ENCODE measurements at regions not wholly inside any gene's neighbourhood (a gene's known extent, or its start where the extent isn't known, plus 50 kb on each side); places are given as distances from the start of the nearest gene placed in this dataset.
"Not testable (repeated sequence)": the region's sequence is repeated elsewhere in the genome, so short reads cannot be mapped to it uniquely, and the experiment has no call there.

DNA sequence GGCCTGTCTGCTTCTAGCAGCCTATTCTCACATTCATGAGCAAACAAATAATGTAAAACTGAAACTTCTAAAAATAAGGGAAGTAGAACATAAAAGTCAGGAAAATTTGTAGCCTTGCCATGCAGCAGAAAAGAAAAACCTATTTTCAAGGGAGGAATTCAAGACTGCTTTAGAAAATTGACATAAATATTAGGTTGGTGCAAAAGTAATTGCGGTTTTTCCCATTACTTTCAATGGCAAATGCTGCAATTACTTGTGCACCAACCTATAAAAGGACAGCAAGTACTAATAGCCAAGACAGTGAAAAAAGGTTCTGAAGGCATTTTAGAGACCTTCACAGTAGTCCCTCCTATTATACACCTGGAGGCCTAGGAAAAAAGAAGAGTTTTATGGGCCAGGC, 457.8 kb downstream of the KLHL4 start:
- no peaks in the 10 kb centered on the region for H4K20me1 ChIP-seq (ENCODE audit: insufficient read depth)
- H3K27ac ChIP-seq (ENCODE audit: low read depth in 2 of 2, low read length in 1 of 2), result no peak overlapping the region
- TF ChIP-seq, protein P1, sequence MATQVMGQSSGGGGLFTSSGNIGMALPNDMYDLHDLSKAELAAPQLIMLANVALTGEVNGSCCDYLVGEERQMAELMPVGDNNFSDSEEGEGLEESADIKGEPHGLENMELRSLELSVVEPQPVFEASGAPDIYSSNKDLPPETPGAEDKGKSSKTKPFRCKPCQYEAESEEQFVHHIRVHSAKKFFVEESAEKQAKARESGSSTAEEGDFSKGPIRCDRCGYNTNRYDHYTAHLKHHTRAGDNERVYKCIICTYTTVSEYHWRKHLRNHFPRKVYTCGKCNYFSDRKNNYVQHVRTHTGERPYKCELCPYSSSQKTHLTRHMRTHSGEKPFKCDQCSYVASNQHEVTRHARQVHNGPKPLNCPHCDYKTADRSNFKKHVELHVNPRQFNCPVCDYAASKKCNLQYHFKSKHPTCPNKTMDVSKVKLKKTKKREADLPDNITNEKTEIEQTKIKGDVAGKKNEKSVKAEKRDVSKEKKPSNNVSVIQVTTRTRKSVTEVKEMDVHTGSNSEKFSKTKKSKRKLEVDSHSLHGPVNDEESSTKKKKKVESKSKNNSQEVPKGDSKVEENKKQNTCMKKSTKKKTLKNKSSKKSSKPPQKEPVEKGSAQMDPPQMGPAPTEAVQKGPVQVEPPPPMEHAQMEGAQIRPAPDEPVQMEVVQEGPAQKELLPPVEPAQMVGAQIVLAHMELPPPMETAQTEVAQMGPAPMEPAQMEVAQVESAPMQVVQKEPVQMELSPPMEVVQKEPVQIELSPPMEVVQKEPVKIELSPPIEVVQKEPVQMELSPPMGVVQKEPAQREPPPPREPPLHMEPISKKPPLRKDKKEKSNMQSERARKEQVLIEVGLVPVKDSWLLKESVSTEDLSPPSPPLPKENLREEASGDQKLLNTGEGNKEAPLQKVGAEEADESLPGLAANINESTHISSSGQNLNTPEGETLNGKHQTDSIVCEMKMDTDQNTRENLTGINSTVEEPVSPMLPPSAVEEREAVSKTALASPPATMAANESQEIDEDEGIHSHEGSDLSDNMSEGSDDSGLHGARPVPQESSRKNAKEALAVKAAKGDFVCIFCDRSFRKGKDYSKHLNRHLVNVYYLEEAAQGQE (IDR thresholded peaks at IDR 0.05; ENCODE audit: low read depth, low read length), result no peak
- TF ChIP-seq FOXM1 (IDR thresholded peaks at IDR 0.05; ENCODE audit: low read depth) (no peak), RCOR1 (IDR thresholded peaks at IDR 0.05; ENCODE audit: low read length) (no peak), GATA2 (CRISPR knock-in tag; IDR thresholded peaks at IDR 0.05) (no peak), GABPA (IDR thresholded peaks at IDR 0.05; ENCODE audit: low read depth) (no peak), POLR2AphosphoS5 (IDR thresholded peaks at IDR 0.05; ENCODE audit: low read depth, low read length) (no peak), EP300 (IDR thresholded peaks at IDR 0.05; ENCODE audit: borderline replicate concordance in 1 of 2, low read depth in 1 of 2, low read length in 1 of 2) (no peak), RFX5 (IDR thresholded peaks at IDR 0.05; ENCODE audit: low read length) (no peak), MEF2A (IDR thresholded peaks at IDR 0.05; ENCODE audit: borderline replicate concordance, low read depth) (no peak), RXRA (IDR thresholded peaks at IDR 0.05; ENCODE audit: borderline replicate concordance, low read depth) (no peak), NRF1 (IDR thresholded peaks at IDR 0.05; ENCODE audit: low read depth, low read length) (no peak), SMC3 (IDR thresholded peaks at IDR 0.05; ENCODE audit: low read depth, low read length) (no peak), FOXJ3 (CRISPR knock-in tag; IDR thresholded peaks at IDR 0.05) (no peak)
- TF ChIP-seq, protein P2, sequence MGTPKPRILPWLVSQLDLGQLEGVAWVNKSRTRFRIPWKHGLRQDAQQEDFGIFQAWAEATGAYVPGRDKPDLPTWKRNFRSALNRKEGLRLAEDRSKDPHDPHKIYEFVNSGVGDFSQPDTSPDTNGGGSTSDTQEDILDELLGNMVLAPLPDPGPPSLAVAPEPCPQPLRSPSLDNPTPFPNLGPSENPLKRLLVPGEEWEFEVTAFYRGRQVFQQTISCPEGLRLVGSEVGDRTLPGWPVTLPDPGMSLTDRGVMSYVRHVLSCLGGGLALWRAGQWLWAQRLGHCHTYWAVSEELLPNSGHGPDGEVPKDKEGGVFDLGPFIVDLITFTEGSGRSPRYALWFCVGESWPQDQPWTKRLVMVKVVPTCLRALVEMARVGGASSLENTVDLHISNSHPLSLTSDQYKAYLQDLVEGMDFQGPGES (IDR thresholded peaks at IDR 0.05; ENCODE audit: low read depth, low read length), result no peak
- TF ChIP-seq, protein P3, sequence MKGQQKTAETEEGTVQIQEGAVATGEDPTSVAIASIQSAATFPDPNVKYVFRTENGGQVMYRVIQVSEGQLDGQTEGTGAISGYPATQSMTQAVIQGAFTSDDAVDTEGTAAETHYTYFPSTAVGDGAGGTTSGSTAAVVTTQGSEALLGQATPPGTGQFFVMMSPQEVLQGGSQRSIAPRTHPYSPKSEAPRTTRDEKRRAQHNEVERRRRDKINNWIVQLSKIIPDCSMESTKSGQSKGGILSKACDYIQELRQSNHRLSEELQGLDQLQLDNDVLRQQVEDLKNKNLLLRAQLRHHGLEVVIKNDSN (IDR thresholded peaks at IDR 0.05; ENCODE audit: borderline replicate concordance, low read depth), result no peak
- TF ChIP-seq, protein P4, sequence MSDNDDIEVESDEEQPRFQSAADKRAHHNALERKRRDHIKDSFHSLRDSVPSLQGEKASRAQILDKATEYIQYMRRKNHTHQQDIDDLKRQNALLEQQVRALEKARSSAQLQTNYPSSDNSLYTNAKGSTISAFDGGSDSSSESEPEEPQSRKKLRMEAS (IDR thresholded peaks at IDR 0.05; ENCODE audit: low read depth), result no peak
- TF ChIP-seq, protein P5, sequence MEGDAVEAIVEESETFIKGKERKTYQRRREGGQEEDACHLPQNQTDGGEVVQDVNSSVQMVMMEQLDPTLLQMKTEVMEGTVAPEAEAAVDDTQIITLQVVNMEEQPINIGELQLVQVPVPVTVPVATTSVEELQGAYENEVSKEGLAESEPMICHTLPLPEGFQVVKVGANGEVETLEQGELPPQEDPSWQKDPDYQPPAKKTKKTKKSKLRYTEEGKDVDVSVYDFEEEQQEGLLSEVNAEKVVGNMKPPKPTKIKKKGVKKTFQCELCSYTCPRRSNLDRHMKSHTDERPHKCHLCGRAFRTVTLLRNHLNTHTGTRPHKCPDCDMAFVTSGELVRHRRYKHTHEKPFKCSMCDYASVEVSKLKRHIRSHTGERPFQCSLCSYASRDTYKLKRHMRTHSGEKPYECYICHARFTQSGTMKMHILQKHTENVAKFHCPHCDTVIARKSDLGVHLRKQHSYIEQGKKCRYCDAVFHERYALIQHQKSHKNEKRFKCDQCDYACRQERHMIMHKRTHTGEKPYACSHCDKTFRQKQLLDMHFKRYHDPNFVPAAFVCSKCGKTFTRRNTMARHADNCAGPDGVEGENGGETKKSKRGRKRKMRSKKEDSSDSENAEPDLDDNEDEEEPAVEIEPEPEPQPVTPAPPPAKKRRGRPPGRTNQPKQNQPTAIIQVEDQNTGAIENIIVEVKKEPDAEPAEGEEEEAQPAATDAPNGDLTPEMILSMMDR (IDR thresholded peaks at IDR 0.05), result no peak
- TF ChIP-seq, protein P6, sequence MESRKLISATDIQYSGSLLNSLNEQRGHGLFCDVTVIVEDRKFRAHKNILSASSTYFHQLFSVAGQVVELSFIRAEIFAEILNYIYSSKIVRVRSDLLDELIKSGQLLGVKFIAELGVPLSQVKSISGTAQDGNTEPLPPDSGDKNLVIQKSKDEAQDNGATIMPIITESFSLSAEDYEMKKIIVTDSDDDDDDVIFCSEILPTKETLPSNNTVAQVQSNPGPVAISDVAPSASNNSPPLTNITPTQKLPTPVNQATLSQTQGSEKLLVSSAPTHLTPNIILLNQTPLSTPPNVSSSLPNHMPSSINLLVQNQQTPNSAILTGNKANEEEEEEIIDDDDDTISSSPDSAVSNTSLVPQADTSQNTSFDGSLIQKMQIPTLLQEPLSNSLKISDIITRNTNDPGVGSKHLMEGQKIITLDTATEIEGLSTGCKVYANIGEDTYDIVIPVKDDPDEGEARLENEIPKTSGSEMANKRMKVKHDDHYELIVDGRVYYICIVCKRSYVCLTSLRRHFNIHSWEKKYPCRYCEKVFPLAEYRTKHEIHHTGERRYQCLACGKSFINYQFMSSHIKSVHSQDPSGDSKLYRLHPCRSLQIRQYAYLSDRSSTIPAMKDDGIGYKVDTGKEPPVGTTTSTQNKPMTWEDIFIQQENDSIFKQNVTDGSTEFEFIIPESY (IDR thresholded peaks at IDR 0.05; ENCODE audit: borderline replicate concordance, low read depth), result no peak
- H3F3A ChIP-seq (replicated peaks; ENCODE audit: insufficient read depth), result no peaks in the 10 kb centered on the region
- H3K79me2 ChIP-seq (ENCODE audit: insufficient read depth), result no peaks in the 10 kb centered on the region
- DNase-seq, result no peak
- CTCF ChIA-PET, result no interaction called here
- H3K4me2 ChIP-seq, result no peak overlapping the region
- 4% methylated on average over 1 of the region's 1 CpG for WGBS (ENCODE audit: low lambda C conversion rate)
- no peak overlapping the region for H3K9ac ChIP-seq
- H3K4me3 ChIP-seq (ENCODE audit: low read depth in 2 of 2, low read length in 1 of 2), result no peak overlapping the region
- no peaks in the 10 kb centered on the region for H3K4me1 ChIP-seq (ENCODE audit: control insufficient read depth in 1 of 2, insufficient read depth in 2 of 2, low read depth in 1 of 2, low read length in 1 of 2)
- H2AFZ ChIP-seq (ENCODE audit: low read depth), result no peak overlapping the region
- H3K27me3 ChIP-seq (ENCODE audit: insufficient read depth), result no peaks in the 10 kb centered on the region; the same call in 1 of the 2 replicates
- no peaks in the 10 kb centered on the region for H3K9me2 ChIP-seq
- H3K36me3 ChIP-seq (replicated peaks in 1 of 2; ENCODE audit: control insufficient read depth in 1 of 2, insufficient read depth in 2 of 2, low read length in 1 of 2), result no peaks in the 10 kb centered on the region
- no peaks in the 10 kb centered on the region; the same call in 1 of the 2 replicates for H3K9me3 ChIP-seq
- POLR2A ChIA-PET, result no interaction called here

DNA sequence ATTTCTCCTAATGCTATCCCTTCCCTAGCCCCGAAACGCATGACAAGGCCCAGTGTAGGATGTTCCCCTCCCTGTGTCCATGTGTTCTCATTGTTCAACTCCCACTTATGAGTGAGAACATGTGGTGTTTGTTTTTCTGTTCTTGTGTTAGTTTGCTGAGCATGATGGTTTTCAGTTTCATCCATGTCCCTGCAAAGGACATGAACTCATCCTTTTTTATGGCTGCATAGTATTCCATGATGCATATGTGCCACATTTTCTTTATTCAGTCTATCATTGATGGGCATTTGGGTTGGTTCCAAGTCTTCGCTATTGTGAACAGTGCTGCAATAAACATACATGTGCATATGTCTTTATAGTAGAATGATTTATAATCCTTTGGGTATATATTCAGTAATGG, 490.3 kb downstream of the KLHL4 start:
- H3K36me3 ChIP-seq (replicated peaks in 1 of 2; ENCODE audit: control insufficient read depth in 1 of 2, insufficient read depth in 2 of 2, low read length in 1 of 2); H3K27ac ChIP-seq (ENCODE audit: low read depth in 2 of 2, low read length in 1 of 2); H3K4me2 ChIP-seq; H4K20me1 ChIP-seq (ENCODE audit: insufficient read depth); DNase-seq; H2AFZ ChIP-seq (ENCODE audit: low read depth); H3F3A ChIP-seq (replicated peaks; ENCODE audit: insufficient read depth); H3K4me1 ChIP-seq (ENCODE audit: control insufficient read depth in 1 of 2, insufficient read depth in 2 of 2, low read depth in 1 of 2, low read length in 1 of 2); H3K4me3 ChIP-seq (ENCODE audit: low read depth in 2 of 2, low read length in 1 of 2); POLR2A ChIA-PET; H3K9me2 ChIP-seq; H3K9ac ChIP-seq; H3K79me2 ChIP-seq (ENCODE audit: insufficient read depth); H3K27me3 ChIP-seq (ENCODE audit: insufficient read depth); CTCF ChIA-PET; H3K9me3 ChIP-seq: not testable (repeated sequence)
- 0% methylated on average over 3 of the region's 3 CpGs for WGBS (ENCODE audit: low lambda C conversion rate)

Data from SK-N-SH (cell line).